Endothelial cell (in vitro differentiated cells): ENCODE measurements at regions not wholly inside any gene's neighbourhood (a gene's known extent, or its start where the extent isn't known, plus 50 kb on each side); places are given as distances from the start of the nearest gene placed in this dataset.

Experiments
- DNase-seq: peaks from one replicate; pipeline ENCODE4 v3.0.0; 2021; ENCODE audit warnings: low spot score
- H3K27ac Mint-ChIP-seq: one replicate; pipeline ENCODE4 v1.8.0; 2021; ENCODE audit warnings: mixed read lengths, inconsistent platforms; ENCODE audit not compliant: unreplicated experiment
- H3K27me3 Mint-ChIP-seq: one replicate; pipeline ENCODE4 v1.8.0; 2021; ENCODE audit warnings: mild to moderate bottlenecking, moderate library complexity, mixed read lengths, inconsistent platforms; ENCODE audit not compliant: unreplicated experiment
- H3K36me3 Mint-ChIP-seq: one replicate; pipeline ENCODE4 v1.8.0; 2021; ENCODE audit warnings: mild to moderate bottlenecking, low read depth, mixed read lengths, inconsistent platforms; ENCODE audit not compliant: unreplicated experiment
- H3K4me1 Mint-ChIP-seq: one replicate; pipeline ENCODE4 v1.8.0; 2021; ENCODE audit warnings: mild to moderate bottlenecking, mixed read lengths, inconsistent platforms; ENCODE audit not compliant: unreplicated experiment
- H3K4me3 Mint-ChIP-seq: one replicate; pipeline ENCODE4 v1.8.0; 2021; ENCODE audit warnings: mild to moderate bottlenecking, mixed read lengths, inconsistent platforms; ENCODE audit not compliant: unreplicated experiment
- H3K9me3 Mint-ChIP-seq: one replicate; pipeline ENCODE4 v1.8.0; 2021; ENCODE audit warnings: mixed read lengths, inconsistent platforms; ENCODE audit not compliant: unreplicated experiment
- TF ChIP-seq, protein P1 (sequence below): fragments of 200-600 bp; sonication (generic); IDR thresholded peaks from one replicate; pipeline ENCODE4 v1.5.0; 2021; ENCODE audit warnings: antibody characterized with exemption; ENCODE audit not compliant: unreplicated experiment

- no peak for DNase-seq
- Mint-ChIP-seq H3K36me3 (no peaks in the 10 kb centered on the region), H3K27ac (no peak overlapping the region), H3K27me3 (no peaks in the 10 kb centered on the region), H3K4me3 (no peak overlapping the region), H3K9me3 (no peaks in the 10 kb centered on the region), H3K4me1 (no peaks in the 10 kb centered on the region)
- TF ChIP-seq, protein P1, sequence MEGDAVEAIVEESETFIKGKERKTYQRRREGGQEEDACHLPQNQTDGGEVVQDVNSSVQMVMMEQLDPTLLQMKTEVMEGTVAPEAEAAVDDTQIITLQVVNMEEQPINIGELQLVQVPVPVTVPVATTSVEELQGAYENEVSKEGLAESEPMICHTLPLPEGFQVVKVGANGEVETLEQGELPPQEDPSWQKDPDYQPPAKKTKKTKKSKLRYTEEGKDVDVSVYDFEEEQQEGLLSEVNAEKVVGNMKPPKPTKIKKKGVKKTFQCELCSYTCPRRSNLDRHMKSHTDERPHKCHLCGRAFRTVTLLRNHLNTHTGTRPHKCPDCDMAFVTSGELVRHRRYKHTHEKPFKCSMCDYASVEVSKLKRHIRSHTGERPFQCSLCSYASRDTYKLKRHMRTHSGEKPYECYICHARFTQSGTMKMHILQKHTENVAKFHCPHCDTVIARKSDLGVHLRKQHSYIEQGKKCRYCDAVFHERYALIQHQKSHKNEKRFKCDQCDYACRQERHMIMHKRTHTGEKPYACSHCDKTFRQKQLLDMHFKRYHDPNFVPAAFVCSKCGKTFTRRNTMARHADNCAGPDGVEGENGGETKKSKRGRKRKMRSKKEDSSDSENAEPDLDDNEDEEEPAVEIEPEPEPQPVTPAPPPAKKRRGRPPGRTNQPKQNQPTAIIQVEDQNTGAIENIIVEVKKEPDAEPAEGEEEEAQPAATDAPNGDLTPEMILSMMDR: no peak
Observed at GRCh38 chr13:47087241-47087640, 190.4 kb upstream of the HTR2A start.

- Mint-ChIP-seq H3K27ac (no peak overlapping the region), H3K27me3 (no peaks in the 10 kb centered on the region), H3K4me3 (no peak overlapping the region), H3K9me3 (no peaks in the 10 kb centered on the region), H3K36me3 (no peaks in the 10 kb centered on the region), H3K4me1 (no peaks in the 10 kb centered on the region)
- no peak for DNase-seq
- TF ChIP-seq, protein P1: no peak
Observed at GRCh38 chr13:47085346-47085745, 188.5 kb upstream of the HTR2A start.

GRCh38 chr13:47081850-47082249 lies 185.0 kb upstream of the HTR2A start:
- TF ChIP-seq, protein P1: no peak
- Mint-ChIP-seq H3K4me1 (no peaks in the 10 kb centered on the region), H3K4me3 (no peak overlapping the region), H3K27me3 (no peaks in the 10 kb centered on the region), H3K36me3 (no peaks in the 10 kb centered on the region), H3K27ac (no peak overlapping the region), H3K9me3 (no peaks in the 10 kb centered on the region)
- DNase-seq: no peak

GRCh38 chr13:47081246-47081645 lies 184.4 kb upstream of the HTR2A start:
- no peak for DNase-seq
- no peak overlapping the region for H3K4me3 Mint-ChIP-seq

DNA sequence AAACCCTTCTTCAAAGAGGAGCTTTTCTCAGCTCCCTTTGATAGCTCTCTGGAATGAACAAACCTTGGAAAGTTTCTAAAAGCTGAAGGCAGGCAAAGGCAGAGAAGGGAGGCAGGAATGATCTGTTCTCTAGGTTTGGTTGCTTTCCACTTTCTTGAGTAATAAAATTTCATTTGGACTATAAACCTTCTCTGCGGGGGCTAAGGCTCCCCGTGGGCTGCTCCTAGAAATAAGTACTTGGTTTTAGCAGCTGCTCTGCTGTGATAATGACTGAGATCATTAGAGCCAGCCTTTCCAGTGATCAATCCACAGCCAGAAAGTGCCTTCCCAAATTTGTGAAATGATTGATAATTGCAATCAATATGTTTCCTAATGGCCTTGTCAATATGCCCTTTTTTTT lies 183.8 kb upstream of the HTR2A start:
- H3K9me3 Mint-ChIP-seq: no peaks in the 10 kb centered on the region
- no peaks in the 10 kb centered on the region for H3K4me1 Mint-ChIP-seq
- H3K27ac Mint-ChIP-seq: no peak overlapping the region
- TF ChIP-seq, protein P1: no peak
- H3K4me3 Mint-ChIP-seq: no peak overlapping the region
- DNase-seq: no peak
- H3K36me3 Mint-ChIP-seq: no peaks in the 10 kb centered on the region
- no peaks in the 10 kb centered on the region for H3K27me3 Mint-ChIP-seq

More at GRCh38 chr13:47081246-47081645, 184.4 kb upstream of the HTR2A start:
- H3K27ac Mint-ChIP-seq: no peak overlapping the region
- no peaks in the 10 kb centered on the region for H3K4me1 Mint-ChIP-seq
- H3K36me3 Mint-ChIP-seq: no peaks in the 10 kb centered on the region
- H3K27me3 Mint-ChIP-seq: no peaks in the 10 kb centered on the region
- TF ChIP-seq, protein P1: no peak
- no peaks in the 10 kb centered on the region for H3K9me3 Mint-ChIP-seq
